ENCODE measurements at regions not wholly inside any gene's neighbourhood (a gene's known extent, or its start where the extent isn't known, plus 50 kb on each side); places are given as distances from the start of the nearest gene placed in this dataset.

DNA sequence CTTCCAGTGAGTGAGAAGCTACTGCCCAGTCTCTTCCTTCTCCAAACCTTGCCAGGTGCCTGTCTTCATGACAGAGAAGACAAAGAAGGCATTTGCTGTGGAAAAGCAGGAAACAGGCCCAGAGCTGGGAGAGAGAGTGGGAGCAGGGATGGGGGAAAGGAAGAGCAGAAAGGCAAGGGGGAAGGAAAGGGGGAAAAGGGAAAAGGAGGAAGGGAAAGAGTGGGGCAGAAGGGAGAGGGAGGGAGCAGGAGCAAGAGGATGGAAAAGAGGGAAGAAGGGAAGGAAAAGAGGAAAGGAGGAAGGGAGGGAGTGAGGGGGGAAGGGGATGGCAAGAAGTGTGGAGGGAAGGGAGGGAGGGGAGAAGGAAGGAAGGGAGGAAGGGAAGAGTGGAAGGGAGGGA, 121.2 kb upstream of the LINGO1 start:
- Mint-ChIP-seq H3K4me1 (no peaks in the 10 kb centered on the region), H3K27ac (no peak overlapping the region), H3K36me3 (no peaks in the 10 kb centered on the region), H3K4me3 (no peak overlapping the region), H3K9me3 (no peaks in the 10 kb centered on the region), H3K27me3 (peaks cover 11 to 19% of the 10 kb centered on the region in 2 donors)
- ATAC-seq (replicated peaks in 1 of 4) (no peak), DNase-seq (no peak)
- ChIA-PET POLR2A (no interaction called here), CTCF (no interaction called here)
- Histone ChIP-seq H3K4me3 (ENCODE audit: control insufficient read depth in 1 of 2, extremely low read depth in 1 of 2, low read length in 1 of 2) (no peak overlapping the region), H3K36me3 (ENCODE audit: control insufficient read depth in 2 of 2, extremely low read depth in 1 of 2, insufficient read depth in 1 of 2, low read length in 1 of 2) (no peaks in the 10 kb centered on the region), H3K27ac (ENCODE audit: low read length) (no peak overlapping the region), H3K27me3 (replicated peaks in 1 of 2; ENCODE audit: control insufficient read depth in 2 of 2, extremely low read depth in 1 of 2, insufficient read depth in 2 of 2, low read length in 1 of 2) (peaks cover 0 to 34% of the 10 kb centered on the region in 2 experiments), H3K9me3 (no peaks in the 10 kb centered on the region), H3K4me1 (ENCODE audit: control insufficient read depth in 1 of 2, extremely low read depth in 1 of 2, insufficient read depth in 2 of 2, low read length in 2 of 2) (no peaks in the 10 kb centered on the region)

DNA sequence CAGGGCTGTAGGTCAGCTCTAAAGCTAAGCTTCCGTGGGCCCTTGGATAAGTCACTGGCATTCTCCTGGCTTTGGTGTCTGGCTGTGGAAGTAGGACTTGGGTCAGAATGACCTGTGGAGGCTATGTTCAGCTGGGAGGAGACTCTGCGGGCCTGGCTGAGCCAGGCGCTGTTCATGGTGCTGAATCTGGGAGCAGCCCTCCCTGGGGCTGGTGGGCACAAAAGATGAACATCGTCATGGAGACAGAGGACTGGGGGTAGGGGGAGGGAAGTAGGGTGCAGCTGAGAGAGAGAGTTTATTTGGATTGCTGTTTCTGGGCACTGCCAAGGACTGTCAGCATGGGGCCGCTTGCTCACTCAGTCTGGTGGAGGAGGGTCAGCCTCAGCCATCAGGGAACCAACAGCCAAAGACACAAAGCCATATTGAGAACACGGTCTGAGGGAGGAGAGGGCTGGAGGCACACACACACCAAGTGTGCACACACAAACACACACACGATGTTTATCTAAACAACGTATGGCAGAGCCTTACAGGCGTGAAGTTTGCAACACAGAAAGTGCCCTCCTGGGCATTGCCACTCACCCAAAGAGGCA, 120.7 kb upstream of the LINGO1 start:
- ChIA-PET POLR2A (no interaction called here), CTCF (no interaction called here)
- Mint-ChIP-seq H3K4me3 (no peak overlapping the region), H3K27me3 (peaks cover 11 to 19% of the 10 kb centered on the region in 2 donors), H3K27ac (no peak overlapping the region), H3K4me1 (peaks cover 0 to 1% (median 0%) of the 10 kb centered on the region in 3 donors), H3K36me3 (no peaks in the 10 kb centered on the region), H3K9me3 (no peaks in the 10 kb centered on the region)
- DNase-seq (no peak), ATAC-seq (replicated peaks in 1 of 4) (no peak)
- H3K27me3 ChIP-seq (replicated peaks in 1 of 2; ENCODE audit: control insufficient read depth in 2 of 2, extremely low read depth in 1 of 2, insufficient read depth in 2 of 2, low read length in 1 of 2), result peaks cover 0 to 35% of the 10 kb centered on the region in 2 experiments
- no peaks in the 10 kb centered on the region for H3K4me1 ChIP-seq (ENCODE audit: control insufficient read depth in 1 of 2, extremely low read depth in 1 of 2, insufficient read depth in 2 of 2, low read length in 2 of 2)
- H3K36me3 ChIP-seq (ENCODE audit: control insufficient read depth in 2 of 2, extremely low read depth in 1 of 2, insufficient read depth in 1 of 2, low read length in 1 of 2), result no peaks in the 10 kb centered on the region
- WGBS (ENCODE audit: insufficient coverage), result 20% methylated on average over 5 of the region's 9 CpGs
- H3K9me3 ChIP-seq, result no peaks in the 10 kb centered on the region
- H3K4me3 ChIP-seq (ENCODE audit: control insufficient read depth in 1 of 2, extremely low read depth in 1 of 2, low read length in 1 of 2), result no peak overlapping the region
- H3K27ac ChIP-seq (ENCODE audit: low read length), result no peak overlapping the region

DNA sequence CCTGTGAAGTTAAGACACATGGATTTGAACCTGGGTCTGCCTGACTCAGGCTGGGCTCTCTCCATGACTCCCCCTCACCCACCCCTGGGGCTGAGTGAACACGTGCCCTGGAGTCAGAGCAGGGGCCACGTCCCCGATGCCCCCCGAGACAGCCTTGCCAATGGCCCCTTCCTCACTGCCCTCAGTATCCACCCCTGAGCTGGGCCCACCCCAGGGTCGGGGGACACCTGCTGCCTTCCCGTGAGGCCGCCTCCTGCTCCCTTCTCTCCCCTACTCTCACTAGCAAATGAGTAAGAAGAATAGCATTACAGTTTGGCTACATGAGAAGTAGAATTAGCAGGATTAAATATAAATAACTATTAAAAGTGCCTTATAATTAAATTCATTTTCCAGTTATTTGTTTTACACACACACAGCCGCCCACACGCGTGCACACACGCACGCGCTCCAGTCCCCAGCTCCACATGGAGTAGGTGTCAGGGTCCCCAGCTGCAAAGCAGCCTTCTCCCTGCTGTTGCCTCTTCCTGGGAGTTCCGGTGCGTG, 117.4 kb upstream of the LINGO1 start:
- Mint-ChIP-seq H3K9me3 (no peaks in the 10 kb centered on the region), H3K27ac (no peak overlapping the region), H3K27me3 (peaks cover 7 to 11% of the 10 kb centered on the region in 2 donors), H3K36me3 (no peaks in the 10 kb centered on the region), H3K4me1 (peaks cover 5 to 10% (median 7%) of the 10 kb centered on the region in 3 donors), H3K4me3 (no peak overlapping the region)
- Histone ChIP-seq H3K36me3 (ENCODE audit: control insufficient read depth in 2 of 2, extremely low read depth in 1 of 2, insufficient read depth in 1 of 2, low read length in 1 of 2) (no peaks in the 10 kb centered on the region), H3K27me3 (replicated peaks in 1 of 2; ENCODE audit: control insufficient read depth in 2 of 2, extremely low read depth in 1 of 2, insufficient read depth in 2 of 2, low read length in 1 of 2) (peaks cover 0 to 28% of the 10 kb centered on the region in 2 experiments), H3K9me3 (no peaks in the 10 kb centered on the region), H3K4me1 (ENCODE audit: control insufficient read depth in 1 of 2, extremely low read depth in 1 of 2, insufficient read depth in 2 of 2, low read length in 2 of 2) (no peaks in the 10 kb centered on the region), H3K4me3 (ENCODE audit: control insufficient read depth in 1 of 2, extremely low read depth in 1 of 2, low read length in 1 of 2) (no peak overlapping the region), H3K27ac (ENCODE audit: low read length) (no peak overlapping the region)
- ATAC-seq (replicated peaks in 1 of 4), result no peak
- ChIA-PET CTCF (interaction anchor here in 1 of 2 donors (0.5 kb wide), 1 partner anchor 1216 kb away, joined by 4 read pairs; no protein-coding TSS in a partner anchor), POLR2A (no interaction called here)
- 78% methylated on average over 7 of the region's 15 CpGs for WGBS (ENCODE audit: insufficient coverage)
- no peak for DNase-seq

DNA sequence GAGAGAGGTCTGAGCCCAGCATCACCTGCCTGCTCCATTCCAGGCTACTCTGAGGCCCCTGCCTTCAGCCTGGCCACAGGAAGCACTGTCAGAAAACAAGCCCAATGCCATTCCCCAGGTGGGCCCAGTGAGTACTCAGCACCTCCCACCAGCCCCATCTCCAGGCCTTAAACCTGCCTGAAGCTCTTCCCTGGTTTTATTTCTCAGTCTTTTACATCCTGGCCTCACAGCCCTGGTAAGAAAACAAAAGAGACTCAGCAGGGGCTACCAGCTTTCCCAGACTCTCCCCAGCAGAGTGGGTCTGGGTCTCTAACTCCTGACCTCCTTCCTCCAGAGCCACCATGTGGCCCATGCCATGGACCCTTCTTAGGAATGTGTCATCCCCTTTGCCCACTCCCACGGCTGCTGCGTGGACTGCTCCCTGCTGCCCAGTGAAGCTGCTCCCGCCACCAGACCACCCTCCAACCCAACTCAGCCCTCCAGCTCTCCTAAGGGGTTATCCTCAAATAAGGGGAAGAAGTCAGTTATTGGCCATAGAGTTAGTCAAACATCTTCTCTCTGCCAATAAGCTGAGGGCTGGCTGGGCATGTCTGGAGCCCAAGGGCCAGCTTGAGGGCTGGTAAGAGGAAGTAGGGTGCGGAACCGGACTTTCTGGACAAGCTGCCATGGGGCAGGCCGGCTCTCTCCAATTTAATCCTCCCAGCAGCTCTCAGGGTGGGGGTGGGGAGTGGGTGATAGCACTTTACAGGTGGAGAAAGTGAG, 116.7 kb upstream of the LINGO1 start:
- no CpG with 5 or more reads among the region's 6 CpGs for WGBS (ENCODE audit: insufficient coverage)
- ATAC-seq (replicated peaks in 1 of 4), result no peak
- H3K9me3 ChIP-seq, result no peaks in the 10 kb centered on the region

DNA sequence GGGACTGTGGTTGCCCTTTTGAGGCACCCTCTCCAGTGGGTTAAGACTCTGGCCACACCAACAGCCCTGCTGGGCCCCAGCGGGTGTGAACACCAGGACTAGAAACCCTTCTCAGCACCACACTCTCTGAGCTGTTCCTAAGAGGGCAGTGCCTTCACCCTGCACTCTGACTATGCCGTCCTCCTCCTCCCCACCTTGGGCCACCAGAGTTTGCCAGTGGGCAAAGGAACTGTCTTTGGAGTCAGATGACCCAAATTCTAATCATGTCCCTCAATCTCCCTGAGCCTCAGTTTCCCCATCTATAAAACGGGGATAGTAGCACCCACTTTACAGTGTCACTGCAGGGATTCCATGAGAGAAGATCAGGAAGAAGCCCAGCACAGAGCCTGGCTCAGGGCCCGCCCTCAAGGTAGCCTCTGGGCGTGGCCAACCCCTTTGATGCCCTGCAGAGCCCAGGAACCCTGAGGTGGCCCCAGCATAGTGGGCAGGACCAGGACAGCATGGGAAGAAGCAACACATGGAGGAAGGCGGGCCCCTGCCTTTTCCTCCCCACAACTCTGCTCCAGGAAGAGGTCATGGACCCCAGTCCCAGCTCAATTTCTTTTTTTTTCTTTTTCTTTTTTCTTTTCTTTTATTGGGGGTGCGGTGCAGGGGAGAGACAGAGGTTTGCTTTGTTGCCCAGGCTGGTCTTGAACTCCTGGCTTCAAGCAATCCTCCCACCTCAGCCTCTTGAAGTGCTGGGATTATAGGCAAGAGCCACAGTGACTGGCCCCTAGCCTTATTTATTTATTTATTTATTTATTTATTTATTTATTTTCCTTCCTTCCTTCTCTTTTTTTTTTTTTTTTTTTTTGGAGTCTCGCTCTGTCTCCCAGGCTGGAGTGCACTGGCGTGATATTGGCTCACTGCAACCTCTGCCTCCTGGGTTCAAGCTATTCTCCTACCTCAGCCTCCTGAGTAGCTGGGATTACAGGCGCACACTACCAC, 115.7 kb upstream of the LINGO1 start:
- DNase-seq, result no peak
- Histone ChIP-seq H3K36me3 (ENCODE audit: control insufficient read depth in 2 of 2, extremely low read depth in 1 of 2, insufficient read depth in 1 of 2, low read length in 1 of 2) (no peaks in the 10 kb centered on the region), H3K27me3 (replicated peaks in 1 of 2; ENCODE audit: control insufficient read depth in 2 of 2, extremely low read depth in 1 of 2, insufficient read depth in 2 of 2, low read length in 1 of 2) (peaks cover 0 to 29% of the 10 kb centered on the region in 2 experiments), H3K9me3 (no peaks in the 10 kb centered on the region), H3K27ac (ENCODE audit: low read length) (no peak overlapping the region), H3K4me3 (ENCODE audit: control insufficient read depth in 1 of 2, extremely low read depth in 1 of 2, low read length in 1 of 2) (no peak overlapping the region), H3K4me1 (ENCODE audit: control insufficient read depth in 1 of 2, extremely low read depth in 1 of 2, insufficient read depth in 2 of 2, low read length in 2 of 2) (no peaks in the 10 kb centered on the region)
- no peak overlapping the region for H3K27ac Mint-ChIP-seq
- ATAC-seq (replicated peaks in 1 of 4), result no peak
- CTCF ChIA-PET, result no interaction called here
- 33% methylated on average over 4 of the region's 10 CpGs for WGBS (ENCODE audit: insufficient coverage)
- H3K4me3 Mint-ChIP-seq, result no peak overlapping the region
- H3K27me3 Mint-ChIP-seq, result peaks cover 6 to 10% of the 10 kb centered on the region in 2 donors
- POLR2A ChIA-PET, result no interaction called here
- no peaks in the 10 kb centered on the region for H3K9me3 Mint-ChIP-seq
- no peaks in the 10 kb centered on the region for H3K36me3 Mint-ChIP-seq
- peaks cover 5 to 10% (median 7%) of the 10 kb centered on the region in 3 donors for H3K4me1 Mint-ChIP-seq

More for the DNA sequence above, 116.7 kb upstream of the LINGO1 start:
- no peaks in the 10 kb centered on the region for H3K36me3 ChIP-seq (ENCODE audit: control insufficient read depth in 2 of 2, extremely low read depth in 1 of 2, insufficient read depth in 1 of 2, low read length in 1 of 2)
- Mint-ChIP-seq H3K4me1 (peaks cover 5 to 10% (median 7%) of the 10 kb centered on the region in 3 donors), H3K27me3 (peaks cover 7 to 11% of the 10 kb centered on the region in 2 donors), H3K27ac (no peak overlapping the region), H3K36me3 (no peaks in the 10 kb centered on the region), H3K4me3 (no peak overlapping the region), H3K9me3 (no peaks in the 10 kb centered on the region)
- no peak for DNase-seq
- H3K4me3 ChIP-seq (ENCODE audit: control insufficient read depth in 1 of 2, extremely low read depth in 1 of 2, low read length in 1 of 2), result no peak overlapping the region
- no peak overlapping the region for H3K27ac ChIP-seq (ENCODE audit: low read length)
- peaks cover 0 to 22% of the 10 kb centered on the region in 2 experiments for H3K27me3 ChIP-seq (replicated peaks in 1 of 2; ENCODE audit: control insufficient read depth in 2 of 2, extremely low read depth in 1 of 2, insufficient read depth in 2 of 2, low read length in 1 of 2)
- POLR2A ChIA-PET, result no interaction called here
- CTCF ChIA-PET, result no interaction called here
- no peaks in the 10 kb centered on the region for H3K4me1 ChIP-seq (ENCODE audit: control insufficient read depth in 1 of 2, extremely low read depth in 1 of 2, insufficient read depth in 2 of 2, low read length in 2 of 2)

Data from T-cell (primary cell).